GM18867 (cell line): ENCODE measurements at regions not wholly inside any gene's neighbourhood (a gene's known extent, or its start where the extent isn't known, plus 50 kb on each side); places are given as distances from the start of the nearest gene placed in this dataset.

Experiments
- ATAC-seq: cut with Tn5 transposase; IDR thresholded peaks from one replicate; pipeline ENCODE4 v1.9.1; 2021; ENCODE audit warnings: mild to moderate bottlenecking, moderate library complexity; ENCODE audit not compliant: unreplicated experiment

- ATAC-seq, result no peak
Measured at GRCh38 chr13:61485128-61485765, 69.6 kb upstream of the PCDH20 start.

DNA sequence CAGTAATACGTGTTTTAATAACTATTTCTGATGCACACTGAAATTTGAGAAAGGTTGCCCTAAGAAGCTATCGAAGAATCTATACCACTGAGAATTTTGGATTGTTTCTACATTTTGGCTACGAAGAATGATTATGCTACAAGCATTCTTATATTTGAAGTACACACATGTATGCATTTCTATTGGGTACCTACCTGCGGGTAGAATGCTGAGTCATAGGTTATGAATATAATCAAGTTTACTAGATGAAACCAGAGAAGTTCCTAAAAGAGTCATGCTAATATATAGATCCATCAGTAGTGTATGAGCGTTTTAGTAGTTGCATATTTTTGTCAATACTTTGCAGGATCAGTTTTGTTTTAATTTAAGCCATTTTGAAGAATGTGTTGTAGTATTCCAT, 62.0 kb upstream of the PCDH20 start:
- no peak for ATAC-seq

- ATAC-seq, result no peak
Measured at GRCh38 chr13:61470786-61471185, 55.1 kb upstream of the PCDH20 start.

DNA sequence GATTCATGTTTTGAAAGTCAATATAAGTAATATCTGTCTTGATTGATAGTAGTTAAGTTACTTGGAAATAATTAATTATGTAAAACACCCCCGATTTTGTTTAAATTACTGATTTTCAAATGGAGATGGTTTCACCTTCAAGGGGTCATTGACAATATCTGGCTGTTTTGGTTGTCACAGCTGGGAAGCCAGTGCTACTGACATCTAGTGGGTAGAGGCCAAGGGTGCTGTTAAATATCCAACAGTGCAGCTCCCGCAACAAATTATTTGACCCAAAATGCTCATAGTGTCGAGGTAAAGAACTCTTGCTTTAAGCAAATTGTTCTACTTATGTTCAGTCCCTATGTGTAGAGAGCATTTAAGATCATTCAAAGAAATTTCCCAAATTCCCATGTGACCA, 50.6 kb upstream of the PCDH20 start:
- no peak for ATAC-seq
